Anterior cingulate cortex (tissue), 58 donors: ENCODE measurements at regions not wholly inside any gene's neighbourhood (a gene's known extent, or its start where the extent isn't known, plus 50 kb on each side); places are given as distances from the start of the nearest gene placed in this dataset.
A peak's percentile ranks its signal among the peaks of the same experiment; 100 is the strongest.
"Not testable (repeated sequence)": the region's sequence is repeated elsewhere in the genome, so short reads cannot be mapped to it uniquely, and the experiment has no call there.

Source experiments
- DNase-seq, 58 donors: peaks; one replicate each; lab custom pipeline; 2025; lab: John Stamatoyannopoulos, UW

DNA sequence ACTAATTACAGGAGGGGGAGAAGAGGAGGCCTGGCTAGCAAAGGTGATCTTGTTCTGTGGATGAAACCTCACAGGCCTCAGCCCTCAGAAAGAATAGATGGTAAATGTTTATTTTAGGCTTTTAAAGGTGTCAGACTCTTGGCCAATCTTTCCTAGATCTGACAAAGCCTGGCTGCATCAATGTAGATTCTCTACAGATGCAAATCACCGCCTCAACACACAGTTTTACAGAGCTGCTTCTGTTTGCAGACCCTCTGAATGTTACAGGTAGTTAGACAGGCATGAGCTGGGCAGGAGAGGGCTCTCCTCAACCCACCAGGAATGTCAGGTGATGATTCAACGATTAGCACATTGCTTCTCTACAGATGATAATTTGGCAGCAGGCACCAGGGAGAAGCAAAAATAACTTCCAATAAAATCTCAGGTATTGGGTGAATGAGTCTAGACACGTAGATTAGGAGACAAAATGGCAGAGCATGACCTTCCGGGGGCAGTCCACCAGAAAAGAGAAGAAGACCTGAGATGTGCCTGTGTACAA, 105.4 kb upstream of the VANGL1 start:
- no peak for DNase-seq

DNA sequence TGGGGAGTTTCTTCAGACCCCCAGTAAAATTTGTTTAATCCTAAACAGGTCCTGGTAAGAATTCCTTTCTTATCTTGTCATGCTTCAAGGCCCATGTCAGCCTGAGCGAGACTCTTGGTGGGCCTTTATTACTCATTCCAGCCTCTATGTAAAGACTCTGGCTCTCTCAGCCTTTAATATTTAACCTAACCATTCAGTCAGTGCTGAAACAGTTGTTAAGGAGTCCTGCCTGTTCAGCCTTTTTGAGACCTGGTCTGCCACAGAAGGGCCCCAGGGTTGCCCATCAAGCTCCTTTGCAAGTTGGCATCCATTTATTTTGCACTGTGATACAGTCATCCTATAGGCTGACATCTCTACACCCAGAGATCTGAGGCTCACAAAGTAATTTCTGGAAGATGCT, 107.7 kb upstream of the VANGL1 start:
- DNase-seq = no peak

GRCh38 chr1:115531631-115532264, 110.0 kb upstream of the VANGL1 start:
- DNase-seq = no peak

- no peak for DNase-seq
These were observed 111.4 kb upstream of the VANGL1 start for GRCh38 chr1:115530407-115530806.

DNA sequence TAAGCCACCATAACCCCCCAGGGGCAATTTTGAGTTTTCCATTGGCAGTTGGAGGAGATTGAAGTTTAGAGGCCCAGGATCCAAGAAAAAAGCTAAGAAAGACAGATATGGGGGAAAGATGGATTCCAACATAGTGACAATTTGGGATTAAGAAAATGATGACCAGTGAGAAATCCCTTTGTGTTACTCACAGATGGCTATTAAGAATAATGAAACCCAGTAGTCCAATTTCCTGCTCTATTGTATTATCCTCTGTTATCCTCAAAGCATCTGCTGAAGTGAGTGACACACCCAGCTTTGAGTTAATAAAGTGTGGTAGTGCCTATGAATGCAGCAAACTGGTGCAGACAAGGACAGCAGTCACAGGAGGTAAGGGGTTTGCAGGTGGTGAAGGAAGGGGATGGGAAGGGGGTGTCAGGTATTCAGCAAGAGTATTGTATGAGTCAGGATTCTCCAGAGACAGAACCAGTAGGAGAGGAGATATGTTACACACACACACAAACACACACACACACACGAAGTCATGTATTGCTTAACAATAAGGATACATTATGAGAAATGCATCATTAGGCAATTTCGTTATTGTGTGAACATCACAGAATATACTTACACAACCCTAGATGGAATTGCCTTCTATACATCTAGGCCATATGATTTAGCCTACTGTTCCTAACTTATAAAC, 112.4 kb upstream of the VANGL1 start:
- DNase-seq = no peak

DNA sequence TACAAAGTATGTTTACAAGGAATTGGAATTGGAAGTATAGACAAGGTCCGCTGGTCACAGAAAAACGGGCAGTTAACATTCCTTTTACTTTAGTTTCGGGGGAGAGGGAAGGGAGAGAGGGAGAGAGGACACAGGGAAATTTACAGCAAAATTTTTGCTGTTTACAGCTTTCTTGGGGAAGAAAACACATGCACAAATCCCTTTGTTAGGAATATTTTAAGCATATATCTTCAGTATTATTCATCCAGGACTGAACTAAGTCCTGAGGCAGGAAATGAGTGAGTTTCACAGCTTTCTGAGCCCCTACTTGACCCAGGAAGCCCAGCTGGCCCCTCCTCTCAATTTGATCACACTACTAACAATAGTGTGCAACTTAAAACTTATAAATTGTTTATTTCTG, 113.4 kb upstream of the VANGL1 start:
- not testable (repeated sequence) for DNase-seq

- no peak for DNase-seq
These were observed 114.0 kb upstream of the VANGL1 start for GRCh38 chr1:115527746-115528145.

- no peak for DNase-seq
These were observed 114.9 kb upstream of the VANGL1 start for GRCh38 chr1:115526900-115527299.

- DNase-seq = no peak
These were observed 117.5 kb upstream of the VANGL1 start for GRCh38 chr1:115524236-115524635.

DNA sequence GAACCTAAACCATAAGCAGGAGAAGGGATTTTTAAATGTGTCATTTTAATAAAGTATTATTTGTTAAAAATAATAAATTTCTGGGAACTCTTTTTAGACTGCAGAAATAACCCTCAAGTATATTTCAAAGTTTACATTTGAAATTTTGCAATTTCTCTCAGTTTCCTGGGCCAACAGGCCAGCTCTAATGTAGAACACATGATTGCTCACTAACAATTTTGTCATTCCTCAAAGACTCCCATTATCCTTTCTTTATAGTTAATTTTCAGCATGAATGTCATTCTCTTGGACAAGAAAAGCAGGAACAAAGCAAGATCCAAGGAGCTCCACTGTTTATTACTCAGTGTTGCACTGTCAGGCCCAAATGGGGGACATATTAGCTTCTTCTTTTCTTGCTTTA, 119.4 kb upstream of the VANGL1 start:
- no peak for DNase-seq

GRCh38 chr1:115515270-115515669, 126.5 kb upstream of the VANGL1 start:
- no peak for DNase-seq

DNA sequence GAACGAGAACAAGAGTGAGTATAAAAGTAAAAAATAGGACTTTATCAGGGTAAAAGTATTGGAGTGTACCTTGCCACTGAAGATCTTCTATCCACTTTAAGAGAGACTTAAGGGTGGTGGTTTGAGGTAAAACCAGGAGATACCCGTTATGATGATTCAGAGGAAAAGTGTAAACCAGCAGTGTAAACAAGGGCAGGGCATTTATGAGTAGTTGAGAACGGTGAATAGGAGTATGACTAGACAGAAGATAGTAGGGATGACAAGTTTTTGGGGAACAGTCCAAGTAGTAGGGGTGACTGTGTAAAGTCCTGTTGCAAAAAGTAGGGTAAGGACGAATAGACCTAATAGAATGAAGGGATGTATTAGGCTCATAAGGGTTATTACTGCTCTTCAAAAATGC, 131.5 kb upstream of the VANGL1 start:
- not testable (repeated sequence) for DNase-seq

GRCh38 chr1:115507901-115508300, 133.9 kb upstream of the VANGL1 start:
- peak in 1 of 58 donors; percentile 1 for DNase-seq

- DNase-seq = peak in 2 of 58 donors; percentile 3
These were observed 134.7 kb upstream of the VANGL1 start for GRCh38 chr1:115506924-115507589.

GRCh38 chr1:115506518-115506917, 135.3 kb upstream of the VANGL1 start:
- no peak for DNase-seq

DNA sequence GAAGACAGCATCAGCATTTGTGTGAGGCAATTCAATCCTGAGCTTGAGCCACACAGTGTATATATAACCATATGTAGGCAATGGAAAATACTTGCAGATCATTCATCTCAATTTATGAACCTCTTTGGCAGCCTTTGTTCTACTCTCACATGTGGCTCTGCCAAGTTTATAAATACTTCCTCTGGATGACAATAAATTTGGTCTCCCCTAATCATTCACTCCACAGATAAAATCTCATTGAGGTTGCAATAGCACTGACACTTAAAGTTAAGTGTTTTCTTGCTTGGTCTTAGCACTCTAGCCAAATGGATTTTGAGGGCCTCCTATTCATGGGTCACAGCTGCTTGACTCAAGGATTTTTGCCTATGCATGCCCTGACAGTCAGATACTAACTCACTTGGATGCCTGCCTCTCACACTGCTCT, 136.6 kb upstream of the VANGL1 start:
- no peak for DNase-seq

- not testable (repeated sequence) for DNase-seq
These were observed 139.6 kb upstream of the VANGL1 start for GRCh38 chr1:115502183-115502582.

DNA sequence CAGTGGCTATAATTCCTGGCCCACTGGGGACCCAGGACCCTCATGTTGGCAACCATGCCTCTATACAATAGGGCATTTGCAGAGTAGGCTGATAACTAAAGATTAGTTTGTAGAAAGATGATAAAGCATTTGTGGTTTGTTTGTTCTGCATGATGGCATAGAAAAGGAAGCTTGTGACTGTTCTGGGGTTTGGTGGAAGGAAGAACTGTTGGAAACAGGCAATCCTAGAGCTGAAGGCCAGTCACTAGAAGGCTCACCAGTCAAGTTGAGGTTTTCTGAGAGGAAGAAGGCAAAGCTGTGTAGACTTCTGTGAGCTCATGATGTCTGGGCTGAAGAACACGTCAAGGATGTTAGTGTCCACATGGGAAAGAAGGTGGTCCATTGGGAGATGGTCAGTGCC, 140.3 kb upstream of the VANGL1 start:
- DNase-seq = no peak

- no peak for DNase-seq
These were observed 142.5 kb upstream of the VANGL1 start for GRCh38 chr1:115499253-115499652.

DNA sequence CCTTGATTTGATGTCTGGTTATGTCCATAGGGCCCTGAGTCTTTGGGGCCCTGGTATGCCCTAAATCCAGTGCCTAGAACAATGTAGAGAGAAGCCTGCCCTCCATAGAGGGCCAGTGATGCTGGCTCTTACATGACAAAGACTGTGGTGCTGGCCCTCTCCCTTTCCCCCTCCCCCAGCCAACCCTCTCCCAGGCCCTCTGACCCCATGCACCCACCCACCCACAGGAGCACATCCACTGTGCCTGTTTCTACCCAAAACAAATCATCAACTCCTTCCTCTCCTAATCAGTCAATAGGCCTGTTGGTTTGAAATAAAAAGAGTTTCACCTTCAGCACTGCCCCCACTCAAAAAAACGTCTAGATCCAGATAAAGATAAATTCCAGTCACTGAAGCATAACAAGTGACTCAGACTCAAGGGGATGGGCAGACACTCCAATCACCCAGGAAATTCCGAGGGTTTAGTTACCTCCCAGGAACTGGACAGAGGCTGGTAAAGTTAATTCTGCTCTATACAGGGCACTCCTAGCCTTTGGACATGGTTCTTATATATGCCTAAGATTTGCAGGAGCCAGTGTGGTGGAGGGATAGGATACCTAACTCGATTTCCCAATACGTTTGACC, 144.8 kb upstream of the VANGL1 start:
- no peak for DNase-seq

- no peak for DNase-seq
These were observed 146.1 kb upstream of the VANGL1 start for GRCh38 chr1:115495625-115496024.
